Ovary (tissue), 7 donors: ENCODE measurements at regions not wholly inside any gene's neighbourhood (a gene's known extent, or its start where the extent isn't known, plus 50 kb on each side); places are given as distances from the start of the nearest gene placed in this dataset.

ENCODE experiments used
- DNase-seq, 5 donors: peaks; one replicate each; pipeline ENCODE4 v3.0.0-alpha.2; 2019 to 2020
- H3K27ac ChIP-seq, 2 donors: fragments of 200-600 bp; one replicate each; pipeline versions ENCODE4 v1.5.1 to v1.8.0; 2019 to 2022
- H3K27me3 ChIP-seq: fragments of 200-600 bp; one replicate; pipeline ENCODE4 v1.8.0; 2022
- H3K36me3 ChIP-seq: fragments of 200-600 bp; sonication (generic); one replicate; pipeline ENCODE4 v1.5.1; 2019
- H3K4me1 ChIP-seq: one replicate; pipeline ENCODE4 v1.8.1; 2013; ENCODE audit warnings: mild to moderate bottlenecking, moderate library complexity; ENCODE audit not compliant: insufficient read depth
- H3K4me3 ChIP-seq: fragments of 200-600 bp; sonication (generic); one replicate; pipeline ENCODE4 v1.5.1; 2017
- H3K9me3 ChIP-seq, 2 donors: fragments of 200-600 bp in 1 of 2; sonication (generic) in 1 of 2; one replicate each; pipeline versions ENCODE4 v1.5.1 to v1.8.1; 2013 to 2019; ENCODE audit warnings: mild to moderate bottlenecking in 1 of 2, moderate library complexity in 1 of 2
- EP300 ChIP-seq: sonication (generic); formaldehyde crosslinking; IDR thresholded peaks from one replicate; pipeline ENCODE4 v1.6.1; 2017; ENCODE audit warnings: antibody characterized with exemption
- POLR2A ChIP-seq: fragments of 450-650 bp; IDR thresholded peaks from one replicate; pipeline ENCODE4 v1.6.1; 2017; ENCODE audit warnings: antibody characterized with exemption, mild to moderate bottlenecking, moderate library complexity
- WGBS, 3 donors: extraction: QIAGEN DNeasy Blood & Tissue Kit in 1 of 3; methylation state at CpG; one replicate each; pipeline versions ENCODE4 v1.1.5 to v1.1.7; 2013 to 2017; 5-methylcytosine and 5-hydroxymethylcytosine counted together
- intact Hi-C, 4 donors: fragments of 100-400 bp; cut with DNase I; formaldehyde crosslinking; loops; one replicate each; pipeline versions ENCODE4 v1.11.0 to v1.15.1; 2022 to 2023
- TF ChIP-seq, protein P1 (sequence below), 3 donors: fragments of 450-650 bp in 2 of 3; fragments of 200-600 bp in 1 of 3; IDR thresholded peaks; one replicate each; pipeline versions ENCODE4 v1.5.1 to v1.8.0; 2016 to 2022; ENCODE audit warnings: antibody characterized with exemption in 3 of 3, mild to moderate bottlenecking in 1 of 3
- donor health status: DM: no; HTN: no; CAD: no; lungs with moderate emphysema.
- donor health status: DM: no; HTN: no; CAD: no.
- donor health status: Bipolar disorder and iron deficiency.
- donor health status: DM: no; HTN: no; CAD: no.
- donor health status: DM: yes; HTN: yes; CAD: no.

DNA sequence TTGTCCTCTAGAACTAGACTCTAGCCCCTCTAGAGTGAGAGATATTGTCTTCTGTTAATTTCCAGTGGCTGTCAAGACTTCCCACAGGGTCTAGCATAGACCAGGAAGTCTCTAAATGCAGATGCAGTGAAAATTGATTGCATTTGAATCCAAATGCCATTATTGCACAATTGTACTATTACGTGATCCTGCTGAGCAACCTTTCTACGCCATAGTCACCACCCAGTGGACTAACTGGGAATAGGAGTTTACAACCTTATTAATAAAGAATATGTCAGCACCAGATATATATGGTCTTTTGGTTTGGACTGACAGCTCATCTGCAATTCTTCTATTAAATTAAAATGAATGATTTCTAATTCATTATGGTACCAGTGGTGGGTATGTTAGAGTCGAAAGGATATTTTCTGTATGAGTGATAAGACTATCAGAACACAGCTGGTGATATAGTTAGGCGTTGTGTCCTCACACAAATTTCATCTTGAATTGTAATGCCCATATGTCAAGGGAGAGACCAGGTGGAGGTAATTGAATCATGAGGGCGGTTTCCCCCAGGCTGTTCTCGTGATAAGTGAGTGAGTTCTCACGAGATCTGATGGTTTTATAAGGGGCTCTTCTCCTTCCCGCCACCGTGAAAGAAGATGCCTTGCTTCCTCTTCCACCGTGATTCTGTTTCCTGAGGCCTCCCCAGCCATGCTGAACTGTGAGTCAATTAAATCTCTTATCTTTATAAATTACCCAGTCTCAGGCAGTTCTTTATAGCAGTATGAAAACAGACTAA lies 138.9 kb upstream of the CA10 start:
- Histone ChIP-seq H3K27me3 (no peaks in the 10 kb centered on the region), H3K4me1 (no peaks in the 10 kb centered on the region), H3K36me3 (no peaks in the 10 kb centered on the region), H3K27ac (no peak overlapping the region), H3K9me3 (no peaks in the 10 kb centered on the region), H3K4me3 (no peak overlapping the region)
- intact Hi-C loops: no loop called here
- DNase-seq: no peak
- TF ChIP-seq POLR2A: no peak
- no peak for TF ChIP-seq EP300
- TF ChIP-seq, protein P1, sequence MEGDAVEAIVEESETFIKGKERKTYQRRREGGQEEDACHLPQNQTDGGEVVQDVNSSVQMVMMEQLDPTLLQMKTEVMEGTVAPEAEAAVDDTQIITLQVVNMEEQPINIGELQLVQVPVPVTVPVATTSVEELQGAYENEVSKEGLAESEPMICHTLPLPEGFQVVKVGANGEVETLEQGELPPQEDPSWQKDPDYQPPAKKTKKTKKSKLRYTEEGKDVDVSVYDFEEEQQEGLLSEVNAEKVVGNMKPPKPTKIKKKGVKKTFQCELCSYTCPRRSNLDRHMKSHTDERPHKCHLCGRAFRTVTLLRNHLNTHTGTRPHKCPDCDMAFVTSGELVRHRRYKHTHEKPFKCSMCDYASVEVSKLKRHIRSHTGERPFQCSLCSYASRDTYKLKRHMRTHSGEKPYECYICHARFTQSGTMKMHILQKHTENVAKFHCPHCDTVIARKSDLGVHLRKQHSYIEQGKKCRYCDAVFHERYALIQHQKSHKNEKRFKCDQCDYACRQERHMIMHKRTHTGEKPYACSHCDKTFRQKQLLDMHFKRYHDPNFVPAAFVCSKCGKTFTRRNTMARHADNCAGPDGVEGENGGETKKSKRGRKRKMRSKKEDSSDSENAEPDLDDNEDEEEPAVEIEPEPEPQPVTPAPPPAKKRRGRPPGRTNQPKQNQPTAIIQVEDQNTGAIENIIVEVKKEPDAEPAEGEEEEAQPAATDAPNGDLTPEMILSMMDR (IDR thresholded peaks at IDR 0.05): no peak
- 51 to 63% (median 61%) methylated on average over 10 of the region's 10 CpGs for WGBS, 3 donors

DNA sequence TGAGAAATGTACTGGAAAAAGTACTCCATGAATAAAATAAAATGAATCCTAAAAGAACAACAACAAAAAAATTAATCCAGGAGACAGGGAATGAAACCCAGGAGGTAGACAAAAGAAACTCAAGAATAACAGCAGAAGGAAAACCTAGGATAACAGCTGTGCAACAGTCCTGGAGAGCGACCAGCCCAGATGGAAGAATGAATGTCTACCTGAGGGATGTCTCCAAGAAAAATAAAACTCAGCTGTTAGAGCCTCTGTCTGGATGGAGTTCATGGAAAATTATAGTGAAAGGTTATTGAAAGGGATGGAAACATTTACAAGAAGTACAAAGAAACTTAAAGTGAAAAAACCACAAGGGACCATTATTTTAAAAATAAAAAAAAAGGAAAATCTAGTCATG lies 135.8 kb upstream of the CA10 start:
- Histone ChIP-seq H3K36me3 (no peaks in the 10 kb centered on the region), H3K4me1 (no peaks in the 10 kb centered on the region), H3K9me3 (no peaks in the 10 kb centered on the region), H3K27ac (no peak overlapping the region), H3K4me3 (no peak overlapping the region), H3K27me3 (no peaks in the 10 kb centered on the region)
- intact Hi-C loops: no loop called here
- WGBS, 3 donors: 69 to 81% (median 74%) methylated on average over 1 of the region's 1 CpG
- DNase-seq: no peak
- TF ChIP-seq EP300 (no peak), POLR2A (no peak)
- TF ChIP-seq, protein P1 (IDR thresholded peaks at IDR 0.05): no peak

DNA sequence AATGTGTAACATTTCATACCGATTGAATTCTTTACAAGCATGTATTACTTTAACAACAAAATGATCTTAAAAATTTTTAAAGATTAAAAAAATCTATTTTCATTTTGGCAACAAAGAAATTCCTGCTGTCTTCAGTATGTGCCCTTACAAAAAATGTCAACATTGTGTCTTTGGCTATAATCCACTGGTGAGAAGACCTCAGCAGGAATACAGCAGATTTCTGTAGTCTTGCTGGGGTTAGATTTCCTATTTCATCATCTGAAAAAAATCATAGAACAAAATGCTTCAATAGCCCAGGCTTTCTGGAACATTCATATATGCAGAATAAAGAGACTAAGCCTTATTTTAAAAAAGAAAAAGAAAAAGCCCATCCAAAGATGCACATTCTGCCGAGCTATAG lies 129.1 kb upstream of the CA10 start:
- Histone ChIP-seq H3K27ac (no peak overlapping the region), H3K27me3 (no peaks in the 10 kb centered on the region), H3K4me1 (no peaks in the 10 kb centered on the region), H3K4me3 (no peak overlapping the region), H3K9me3 (no peaks in the 10 kb centered on the region), H3K36me3 (no peaks in the 10 kb centered on the region)
- TF ChIP-seq, protein P1 (IDR thresholded peaks at IDR 0.05): no peak
- TF ChIP-seq POLR2A (no peak), EP300 (no peak)
- 60 to 66% (median 62%) methylated on average over 2 of the region's 2 CpGs for WGBS, 3 donors
- intact Hi-C loops: no loop called here
- no peak for DNase-seq

DNA sequence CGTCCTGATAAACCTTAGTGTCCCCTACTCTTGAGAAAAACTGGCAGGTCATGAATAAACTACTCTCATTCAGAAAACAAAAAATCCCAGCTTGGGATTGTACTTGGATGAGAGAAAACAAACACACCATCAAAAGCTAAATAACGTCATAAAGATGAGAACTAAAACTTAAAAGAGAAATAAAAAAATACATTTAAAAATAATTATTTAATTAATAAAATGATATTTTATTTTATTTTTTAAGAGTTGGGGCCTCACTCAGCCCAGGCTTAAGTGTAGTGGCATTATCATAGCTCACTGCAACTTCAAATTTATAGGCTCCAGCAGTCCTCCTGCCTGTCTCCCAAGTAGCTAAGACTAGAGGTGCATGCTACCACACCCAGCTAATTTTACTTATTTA lies 125.4 kb upstream of the CA10 start:
- intact Hi-C loops: no loop called here
- Histone ChIP-seq H3K9me3 (no peaks in the 10 kb centered on the region), H3K4me1 (no peaks in the 10 kb centered on the region), H3K4me3 (no peak overlapping the region), H3K27ac (no peak overlapping the region), H3K27me3 (no peaks in the 10 kb centered on the region), H3K36me3 (no peaks in the 10 kb centered on the region)
- 48 to 76% (median 58%) methylated on average over 2 of the region's 2 CpGs for whole genome bisulfite sequencing, 3 donors
- DNase-seq: no peak
- TF ChIP-seq EP300 (no peak), POLR2A (no peak)
- TF ChIP-seq, protein P1 (IDR thresholded peaks at IDR 0.05): no peak
